Mucosa of rectum (tissue), 2 donors: ENCODE measurements at regions not wholly inside any gene's neighbourhood (a gene's known extent, or its start where the extent isn't known, plus 50 kb on each side); places are given as distances from the start of the nearest gene placed in this dataset.
"Not testable (repeated sequence)": the region's sequence is repeated elsewhere in the genome, so short reads cannot be mapped to it uniquely, and the experiment has no call there.

Experiments
- H3K27ac ChIP-seq, 2 donors: one replicate each; pipeline ENCODE4 v1.7.0; 2013; ENCODE audit warnings: inconsistent platforms in 2 of 2, low read depth in 2 of 2, low read length in 2 of 2
- H3K27me3 ChIP-seq, 2 donors: one replicate each; pipeline ENCODE4 v1.7.0; 2013; ENCODE audit warnings: low read length in 2 of 2; ENCODE audit not compliant: control insufficient read depth in 2 of 2, insufficient read depth in 2 of 2
- H3K36me3 ChIP-seq, 2 donors: one replicate each; pipeline ENCODE4 v1.7.0; 2013; ENCODE audit warnings: low read length in 2 of 2; ENCODE audit not compliant: control insufficient read depth in 2 of 2, insufficient read depth in 2 of 2
- H3K4me1 ChIP-seq, 2 donors: one replicate each; pipeline ENCODE4 v1.7.0; 2013; ENCODE audit warnings: low read length in 2 of 2, mild to moderate bottlenecking in 1 of 2; ENCODE audit not compliant: control insufficient read depth in 2 of 2, insufficient read depth in 2 of 2
- H3K4me3 ChIP-seq, 2 donors: one replicate each; pipeline ENCODE4 v1.7.0; 2013; ENCODE audit warnings: low read length in 2 of 2
- H3K9ac ChIP-seq, 2 donors: one replicate each; pipeline ENCODE4 v1.7.0; 2013; ENCODE audit warnings: low read length in 2 of 2, low read depth in 1 of 2, mild to moderate bottlenecking in 1 of 2
- H3K9me3 ChIP-seq, 2 donors: one replicate each; pipeline ENCODE4 v1.7.0; 2013; ENCODE audit warnings: low read length in 2 of 2; ENCODE audit not compliant: control insufficient read depth in 2 of 2
- donor health status: healthy.
- donor health status: Normal muscosa, but diverticular disease.

DNA sequence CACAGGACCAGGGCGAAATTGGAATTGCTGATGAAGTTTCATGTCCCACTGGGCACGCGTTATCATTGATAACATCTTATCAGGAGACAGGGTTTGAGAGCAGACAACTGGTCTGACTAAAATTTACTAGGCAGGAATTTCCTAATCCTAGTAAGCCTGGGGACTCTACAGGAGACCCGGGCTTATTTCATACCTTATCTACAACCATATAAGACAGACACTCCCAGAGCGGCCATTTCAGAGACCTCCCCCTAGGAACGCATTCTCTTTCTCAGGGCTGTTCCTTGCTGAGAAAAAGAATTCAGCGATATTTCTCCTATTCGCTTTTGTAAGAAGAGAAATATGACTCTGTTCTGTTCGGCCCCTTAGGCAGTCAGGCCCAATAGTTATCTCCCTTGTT is 193.7 kb upstream of the DTNA start:
- not testable (repeated sequence) for H3K27ac ChIP-seq, H3K36me3 ChIP-seq, H3K4me3 ChIP-seq, H3K9me3 ChIP-seq, H3K27me3 ChIP-seq, H3K9ac ChIP-seq, H3K4me1 ChIP-seq

DNA sequence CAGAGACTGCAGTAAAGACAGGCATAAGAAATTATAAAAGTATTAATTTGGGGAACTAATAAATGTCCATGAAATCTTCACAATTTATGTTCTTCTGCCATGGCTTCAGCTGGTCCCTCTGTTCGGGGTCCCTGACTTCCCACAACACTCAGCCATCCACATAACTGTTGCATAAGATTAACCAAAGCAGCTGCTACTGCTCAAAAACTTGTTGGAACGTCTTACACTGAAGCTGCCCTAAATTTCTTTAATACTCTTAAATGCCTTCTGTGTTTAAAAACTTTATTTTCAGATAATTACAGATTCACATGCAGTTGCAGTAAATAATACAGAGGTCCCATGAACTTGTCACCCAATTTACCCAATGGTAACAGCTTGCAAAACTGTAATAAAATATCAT is 193.1 kb upstream of the DTNA start:
- H3K9me3 ChIP-seq, H3K36me3 ChIP-seq, H3K27ac ChIP-seq: not testable (repeated sequence)

DNA sequence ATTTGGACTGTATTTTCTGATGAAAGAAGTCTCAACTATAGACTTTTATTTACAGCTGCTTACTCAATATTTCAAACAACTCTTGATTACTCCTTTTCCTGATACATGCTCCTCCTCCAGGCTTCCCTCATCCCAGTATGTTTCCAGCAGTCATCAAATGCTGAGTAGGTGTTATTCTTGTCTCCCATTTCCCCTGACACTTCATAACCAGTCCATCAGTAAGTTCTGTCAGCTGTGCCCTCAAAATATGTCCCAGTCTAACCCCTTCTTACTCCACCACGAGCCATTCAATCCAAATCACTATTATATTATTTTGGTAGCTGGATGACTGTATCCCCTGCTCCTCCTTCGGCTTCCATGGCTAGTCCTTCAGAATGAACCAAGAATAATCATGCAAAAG is 189.1 kb upstream of the DTNA start:
- no peak overlapping the region for H3K27ac ChIP-seq
- no peak overlapping the region for H3K9ac ChIP-seq
- no peaks in the 10 kb centered on the region for H3K27me3 ChIP-seq
- H3K9me3 ChIP-seq, result no peaks in the 10 kb centered on the region
- no peaks in the 10 kb centered on the region for H3K4me1 ChIP-seq
- no peaks in the 10 kb centered on the region for H3K36me3 ChIP-seq
- H3K4me3 ChIP-seq, result no peak overlapping the region

More for the DNA sequence above, 193.1 kb upstream of the DTNA start:
- H3K27me3 ChIP-seq, H3K4me1 ChIP-seq, H3K9ac ChIP-seq, H3K4me3 ChIP-seq: not testable (repeated sequence)

DNA sequence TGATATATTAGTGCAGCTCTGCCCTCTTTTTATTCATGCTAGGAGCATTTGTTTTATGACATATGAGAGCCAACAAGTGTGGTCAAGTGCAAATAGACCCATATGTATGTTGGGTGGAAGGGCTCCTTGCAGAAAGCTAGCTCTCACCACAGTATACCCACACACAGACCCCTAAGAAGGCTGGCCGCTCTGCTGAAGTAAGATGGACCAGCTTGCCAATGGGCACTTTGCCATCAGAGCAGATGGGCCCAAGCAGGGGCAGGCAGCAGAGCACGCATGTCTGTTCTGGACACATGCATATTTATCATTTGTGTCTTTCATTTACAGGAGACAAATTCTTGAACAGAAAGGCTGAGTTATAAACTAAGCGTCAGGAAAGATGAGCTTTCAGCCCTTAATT is 187.5 kb upstream of the DTNA start:
- no peak overlapping the region for H3K9ac ChIP-seq
- no peaks in the 10 kb centered on the region for H3K4me1 ChIP-seq
- H3K27me3 ChIP-seq, result no peaks in the 10 kb centered on the region
- H3K27ac ChIP-seq, result no peak overlapping the region
- H3K36me3 ChIP-seq, result no peaks in the 10 kb centered on the region
- H3K4me3 ChIP-seq, result no peak overlapping the region
- H3K9me3 ChIP-seq, result no peaks in the 10 kb centered on the region

GRCh38 chr18:34525244-34525643 is 184.9 kb upstream of the DTNA start:
- Histone ChIP-seq H3K4me1 (no peaks in the 10 kb centered on the region), H3K27ac (no peak overlapping the region), H3K27me3 (no peaks in the 10 kb centered on the region), H3K36me3 (no peaks in the 10 kb centered on the region), H3K9me3 (no peaks in the 10 kb centered on the region), H3K4me3 (no peak overlapping the region), H3K9ac (no peak overlapping the region)

- no peak overlapping the region for H3K27ac ChIP-seq
- no peaks in the 10 kb centered on the region for H3K9me3 ChIP-seq
- H3K36me3 ChIP-seq, result no peaks in the 10 kb centered on the region
- H3K27me3 ChIP-seq, result no peaks in the 10 kb centered on the region
- no peak overlapping the region for H3K4me3 ChIP-seq
- no peak overlapping the region for H3K9ac ChIP-seq
- no peaks in the 10 kb centered on the region for H3K4me1 ChIP-seq
These were observed 181.9 kb upstream of the DTNA start for GRCh38 chr18:34528177-34528576.

- H3K36me3 ChIP-seq, result no peaks in the 10 kb centered on the region
- H3K4me1 ChIP-seq, result no peaks in the 10 kb centered on the region
- no peaks in the 10 kb centered on the region for H3K9me3 ChIP-seq
- no peak overlapping the region for H3K4me3 ChIP-seq
- no peak overlapping the region for H3K27ac ChIP-seq
- no peaks in the 10 kb centered on the region for H3K27me3 ChIP-seq
- no peak overlapping the region for H3K9ac ChIP-seq
These were observed 180.5 kb upstream of the DTNA start for GRCh38 chr18:34529358-34530335.

DNA sequence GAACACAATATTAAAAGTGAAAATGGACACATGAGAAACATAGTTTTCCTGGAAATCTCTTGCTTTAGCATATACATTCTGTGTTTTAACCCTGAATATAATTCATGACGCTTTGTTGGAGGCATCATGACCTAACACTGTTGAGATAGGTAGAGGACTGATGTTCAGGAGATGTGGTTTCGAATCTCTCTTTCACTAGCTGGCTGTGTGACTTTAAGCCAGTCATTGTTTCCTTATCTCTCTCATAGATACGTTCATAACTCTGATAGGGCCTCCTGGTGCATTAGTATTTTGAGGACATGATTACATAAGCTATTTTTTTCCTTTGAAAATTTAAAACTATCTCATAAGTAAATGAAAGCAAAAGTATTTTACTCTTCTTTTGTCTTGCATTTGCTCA is 179.0 kb upstream of the DTNA start:
- H3K4me3 ChIP-seq, result no peak overlapping the region
- H3K36me3 ChIP-seq, result no peaks in the 10 kb centered on the region
- H3K4me1 ChIP-seq, result no peaks in the 10 kb centered on the region
- H3K9ac ChIP-seq, result no peak overlapping the region
- H3K27me3 ChIP-seq, result no peaks in the 10 kb centered on the region
- H3K9me3 ChIP-seq, result no peaks in the 10 kb centered on the region
- no peak overlapping the region for H3K27ac ChIP-seq

DNA sequence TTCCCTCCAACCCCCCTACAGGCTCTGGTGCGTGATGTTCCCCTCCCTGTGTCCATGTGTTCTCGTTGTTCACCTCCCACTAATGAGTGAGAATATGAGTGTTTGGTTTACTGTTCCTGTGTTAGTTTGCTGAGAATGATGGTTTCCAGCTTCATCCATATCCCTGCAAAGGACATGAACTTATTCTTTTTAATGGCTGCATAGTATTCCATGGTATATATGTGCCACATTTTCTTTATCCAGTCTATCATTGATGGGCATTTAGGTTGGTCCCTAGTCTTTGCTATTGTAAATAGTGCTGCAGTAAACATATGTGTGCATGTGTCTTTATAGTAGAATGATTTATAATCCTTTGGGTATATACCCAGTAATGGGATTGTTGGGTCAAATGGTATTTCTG is 175.5 kb upstream of the DTNA start:
- not testable (repeated sequence) for H3K9me3 ChIP-seq, H3K4me1 ChIP-seq, H3K36me3 ChIP-seq, H3K27me3 ChIP-seq, H3K9ac ChIP-seq, H3K27ac ChIP-seq, H3K4me3 ChIP-seq

DNA sequence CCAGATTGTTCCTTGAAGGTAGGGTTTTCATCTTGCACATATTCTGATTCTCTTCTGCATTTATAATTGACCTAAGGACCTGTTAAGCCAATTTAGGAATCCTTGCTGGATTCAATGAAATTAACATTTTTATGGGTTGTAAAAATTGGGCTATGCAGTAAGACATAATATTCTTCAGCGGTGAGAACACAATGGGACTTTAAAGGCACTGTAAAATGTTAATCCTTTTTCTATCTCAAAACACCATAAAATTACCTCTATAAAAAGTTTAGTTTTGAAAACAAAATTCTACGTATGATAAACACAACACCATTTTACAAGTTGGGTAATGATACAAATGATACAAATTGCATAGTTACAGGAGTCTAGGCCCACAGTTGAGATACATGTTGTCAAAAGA is 169.2 kb upstream of the DTNA start:
- Histone ChIP-seq H3K4me1 (no peaks in the 10 kb centered on the region), H3K27me3 (no peaks in the 10 kb centered on the region), H3K9me3 (no peaks in the 10 kb centered on the region), H3K36me3 (no peaks in the 10 kb centered on the region), H3K9ac (no peak overlapping the region), H3K27ac (no peak overlapping the region), H3K4me3 (no peak overlapping the region)
